Muscle layer of duodenum (tissue), 2 donors: ENCODE measurements at regions not wholly inside any gene's neighbourhood (a gene's known extent, or its start where the extent isn't known, plus 50 kb on each side); places are given as distances from the start of the nearest gene placed in this dataset.
"Not testable (repeated sequence)": the region's sequence is repeated elsewhere in the genome, so short reads cannot be mapped to it uniquely, and the experiment has no call there.

ENCODE experiments used
- H3K27ac ChIP-seq: one replicate; pipeline ENCODE4 v1.7.0; 2013; ENCODE audit warnings: mild to moderate bottlenecking, low read length
- H3K27me3 ChIP-seq: one replicate; pipeline ENCODE4 v1.7.0; 2013; ENCODE audit warnings: low read depth, mild to moderate bottlenecking, control low read depth, low read length
- H3K36me3 ChIP-seq, 2 donors: one replicate each; pipeline ENCODE4 v1.7.0; 2013; ENCODE audit warnings: low read length in 2 of 2, control low read depth in 1 of 2, mild to moderate bottlenecking in 1 of 2; ENCODE audit not compliant: insufficient read depth in 2 of 2, control insufficient read depth in 1 of 2
- H3K4me1 ChIP-seq, 2 donors: one replicate each; pipeline ENCODE4 v1.7.0; 2013; ENCODE audit warnings: low read length in 2 of 2, mild to moderate bottlenecking in 2 of 2, control low read depth in 1 of 2, moderate library complexity in 1 of 2; ENCODE audit not compliant: insufficient read depth in 2 of 2, control insufficient read depth in 1 of 2
- H3K4me3 ChIP-seq, 2 donors: one replicate each; pipeline ENCODE4 v1.7.0; 2013; ENCODE audit warnings: low read length in 2 of 2, low read depth in 1 of 2, mild to moderate bottlenecking in 1 of 2
- H3K9me3 ChIP-seq, 2 donors: one replicate each; pipeline ENCODE4 v1.7.0; 2013; ENCODE audit warnings: low read length in 2 of 2, control low read depth in 1 of 2, mild to moderate bottlenecking in 1 of 2; ENCODE audit not compliant: control insufficient read depth in 1 of 2
- donor health status: healthy.

DNA sequence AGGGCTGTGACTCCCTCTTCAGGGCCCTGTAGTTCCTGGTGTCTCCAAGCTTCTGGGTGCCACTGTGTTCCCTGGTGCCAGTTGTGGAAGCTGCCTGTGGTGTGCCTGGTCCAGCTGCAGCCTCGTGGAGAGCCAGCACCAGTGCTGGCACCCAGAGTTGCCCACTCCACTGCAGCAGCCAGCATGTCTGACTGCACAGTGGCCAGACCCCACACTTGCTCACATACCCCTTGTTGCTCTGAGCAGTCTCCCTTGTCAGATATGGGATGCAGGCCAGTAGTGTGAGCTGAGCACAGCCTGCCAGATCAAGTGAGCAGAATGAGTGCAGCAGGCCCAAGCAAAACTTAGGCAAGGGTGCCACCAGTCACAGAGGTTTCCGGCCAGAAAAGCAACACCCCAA, 108.6 kb downstream of the ZMAT1 start:
- no peaks in the 10 kb centered on the region for H3K27me3 ChIP-seq
- H3K36me3 ChIP-seq: no peaks in the 10 kb centered on the region
- H3K4me3 ChIP-seq: no peak overlapping the region
- no peaks in the 10 kb centered on the region for H3K9me3 ChIP-seq
- no peak overlapping the region for H3K27ac ChIP-seq
- H3K4me1 ChIP-seq: no peaks in the 10 kb centered on the region

DNA sequence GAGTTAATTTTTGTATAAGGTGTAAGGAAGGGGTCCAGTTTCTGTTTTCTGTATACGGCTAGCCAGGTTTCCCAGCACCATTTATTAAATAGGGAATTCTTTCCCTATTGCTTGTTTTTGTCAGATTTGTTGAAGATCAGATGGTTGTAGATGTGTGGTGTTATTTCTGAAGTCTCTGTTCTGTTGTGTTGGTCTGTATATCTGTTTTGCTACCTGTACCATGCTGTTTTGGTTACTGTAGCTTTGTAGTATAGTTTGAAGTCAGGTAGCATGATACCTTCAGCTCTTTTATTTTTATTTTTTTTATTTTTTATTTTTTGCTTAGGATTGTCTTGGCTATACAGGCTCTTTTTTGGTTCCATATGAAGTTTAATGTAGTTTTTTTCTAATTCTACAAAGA, 114.1 kb downstream of the ZMAT1 start:
- not testable (repeated sequence) for H3K36me3 ChIP-seq, H3K4me1 ChIP-seq, H3K9me3 ChIP-seq, H3K27me3 ChIP-seq, H3K4me3 ChIP-seq, H3K27ac ChIP-seq

GRCh38 chrX:101813200-101813599, 118.6 kb downstream of the ZMAT1 start:
- Histone ChIP-seq H3K4me3 (no peak overlapping the region), H3K36me3 (no peaks in the 10 kb centered on the region)

GRCh38 chrX:101803451-101803850, 128.4 kb downstream of the ZMAT1 start:
- H3K4me3 ChIP-seq: no peak overlapping the region
- H3K27me3 ChIP-seq: no peaks in the 10 kb centered on the region
- H3K4me1 ChIP-seq: no peaks in the 10 kb centered on the region
- H3K36me3 ChIP-seq: no peaks in the 10 kb centered on the region
- no peaks in the 10 kb centered on the region for H3K9me3 ChIP-seq
- H3K27ac ChIP-seq: no peak overlapping the region

More at GRCh38 chrX:101813200-101813599, 118.6 kb downstream of the ZMAT1 start:
- peaks cover 0 to 5% of the 10 kb centered on the region in 2 donors for H3K9me3 ChIP-seq
- H3K27me3 ChIP-seq: no peaks in the 10 kb centered on the region
- no peaks in the 10 kb centered on the region for H3K4me1 ChIP-seq
- no peak overlapping the region for H3K27ac ChIP-seq

- Histone ChIP-seq H3K4me1 (no peaks in the 10 kb centered on the region), H3K27ac (no peak overlapping the region), H3K27me3 (no peaks in the 10 kb centered on the region), H3K9me3 (no peaks in the 10 kb centered on the region), H3K4me3 (peak overlapping the region in 1 of 2 donors; percentile 26), H3K36me3 (no peaks in the 10 kb centered on the region)
Measured at GRCh38 chrX:101799387-101799786, 132.4 kb downstream of the ZMAT1 start.

GRCh38 chrX:101787934-101788333, 128.3 kb upstream of the ARMCX2 start:
- Histone ChIP-seq H3K4me3 (no peak overlapping the region), H3K4me1 (no peaks in the 10 kb centered on the region), H3K9me3 (no peaks in the 10 kb centered on the region), H3K27ac (no peak overlapping the region), H3K27me3 (no peaks in the 10 kb centered on the region), H3K36me3 (no peaks in the 10 kb centered on the region)

DNA sequence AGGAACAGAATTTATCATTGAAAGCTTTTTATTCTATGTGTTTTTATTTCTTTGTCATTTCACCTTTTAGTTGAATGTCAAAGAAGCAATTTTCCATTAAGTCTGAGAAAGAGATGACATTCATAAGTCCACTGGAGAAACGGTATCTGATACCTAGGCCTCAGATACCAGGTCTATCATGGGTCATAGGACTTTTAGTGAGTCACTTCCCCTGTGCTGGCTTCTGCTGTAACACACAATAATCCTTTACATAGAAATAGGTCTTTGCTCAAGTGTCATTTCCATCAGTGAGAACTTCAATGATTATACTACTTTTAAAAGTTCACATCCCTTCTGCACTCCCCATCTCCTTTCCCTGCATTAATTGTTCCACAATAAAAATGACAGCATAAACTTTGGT, 125.5 kb upstream of the ARMCX2 start:
- Histone ChIP-seq H3K27ac (no peak overlapping the region), H3K4me3 (no peak overlapping the region), H3K9me3 (no peaks in the 10 kb centered on the region), H3K27me3 (no peaks in the 10 kb centered on the region), H3K36me3 (no peaks in the 10 kb centered on the region), H3K4me1 (no peaks in the 10 kb centered on the region)

DNA sequence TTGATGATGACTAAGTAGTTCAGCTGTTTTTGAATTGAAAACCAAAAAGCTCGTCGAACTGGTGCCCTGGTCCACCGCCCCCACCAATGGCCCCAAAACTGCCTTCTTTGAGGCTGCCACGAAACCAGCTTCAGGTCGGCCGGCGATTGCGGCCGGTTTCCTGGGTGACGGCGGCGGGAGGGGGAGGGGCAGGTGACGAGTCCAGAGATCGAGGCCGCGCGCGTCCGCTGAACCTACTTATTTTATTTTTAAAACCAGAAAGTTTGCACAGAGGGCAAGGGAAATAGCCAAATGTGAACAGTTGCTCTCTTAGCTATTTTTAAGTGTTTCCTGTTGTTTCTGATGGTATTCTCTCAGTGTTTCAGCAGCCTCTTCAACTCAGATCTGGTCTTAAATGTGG, 120.8 kb upstream of the ARMCX2 start:
- not testable (repeated sequence) for H3K27me3 ChIP-seq, H3K4me3 ChIP-seq, H3K27ac ChIP-seq, H3K9me3 ChIP-seq, H3K4me1 ChIP-seq, H3K36me3 ChIP-seq

GRCh38 chrX:101774340-101774739, 114.7 kb upstream of the ARMCX2 start:
- no peaks in the 10 kb centered on the region for H3K4me1 ChIP-seq
- H3K36me3 ChIP-seq: no peaks in the 10 kb centered on the region
- no peak overlapping the region for H3K27ac ChIP-seq
- no peak overlapping the region for H3K4me3 ChIP-seq
- no peaks in the 10 kb centered on the region for H3K27me3 ChIP-seq
- no peaks in the 10 kb centered on the region for H3K9me3 ChIP-seq

- no peak overlapping the region for H3K4me3 ChIP-seq
- no peaks in the 10 kb centered on the region for H3K36me3 ChIP-seq
- no peak overlapping the region for H3K27ac ChIP-seq
- H3K9me3 ChIP-seq: no peaks in the 10 kb centered on the region
- no peaks in the 10 kb centered on the region for H3K27me3 ChIP-seq
- no peaks in the 10 kb centered on the region for H3K4me1 ChIP-seq
Measured at GRCh38 chrX:101764538-101764937, 104.9 kb upstream of the ARMCX2 start.

DNA sequence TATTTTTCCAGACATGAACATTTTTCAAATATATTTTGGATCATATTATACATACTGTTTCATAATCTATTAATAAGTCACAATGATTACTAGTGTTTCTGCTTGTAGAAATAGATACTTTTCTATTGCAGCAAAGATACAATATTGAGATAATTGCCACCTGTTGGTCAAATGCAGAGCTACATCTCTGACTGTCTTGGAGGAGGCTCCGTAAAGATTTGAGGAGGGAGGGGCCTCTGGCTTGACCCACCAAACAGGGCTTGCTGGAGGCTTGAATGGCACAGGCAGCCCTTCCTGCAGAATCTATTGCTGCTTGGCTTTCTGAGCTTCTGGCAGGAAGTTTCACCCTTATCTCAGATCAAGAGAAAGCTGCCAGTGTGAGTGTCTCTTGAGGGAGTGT, 99.3 kb upstream of the ARMCX2 start:
- Histone ChIP-seq H3K27ac (no peak overlapping the region), H3K9me3 (no peaks in the 10 kb centered on the region), H3K36me3 (no peaks in the 10 kb centered on the region), H3K4me3 (no peak overlapping the region), H3K4me1 (no peaks in the 10 kb centered on the region), H3K27me3 (no peaks in the 10 kb centered on the region)

DNA sequence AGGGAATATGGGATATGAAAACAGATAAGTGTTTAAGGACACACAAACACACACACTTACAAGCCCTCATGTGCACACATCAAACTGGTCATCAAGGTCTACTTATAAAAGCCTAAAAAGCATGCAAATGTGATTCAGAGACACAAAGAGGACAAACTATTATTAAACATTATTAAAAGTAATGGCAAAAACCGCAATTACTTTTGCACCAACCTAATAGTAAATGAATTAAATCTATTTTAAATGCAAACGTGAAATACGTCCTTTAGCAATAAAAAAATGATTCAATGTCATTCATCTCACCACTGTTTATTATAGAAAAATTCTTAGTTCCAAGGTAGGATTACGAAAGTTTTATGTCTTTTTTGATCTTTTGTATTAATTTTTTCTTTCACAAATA, 91.1 kb upstream of the ARMCX2 start:
- no peaks in the 10 kb centered on the region for H3K36me3 ChIP-seq
- H3K4me3 ChIP-seq: no peak overlapping the region
- no peaks in the 10 kb centered on the region for H3K9me3 ChIP-seq
- H3K27ac ChIP-seq: no peak overlapping the region
- no peaks in the 10 kb centered on the region for H3K27me3 ChIP-seq
- H3K4me1 ChIP-seq: no peaks in the 10 kb centered on the region
